ENCODE measurements at regions not wholly inside any gene's neighbourhood (a gene's known extent, or its start where the extent isn't known, plus 50 kb on each side); places are given as distances from the start of the nearest gene placed in this dataset.

DNA sequence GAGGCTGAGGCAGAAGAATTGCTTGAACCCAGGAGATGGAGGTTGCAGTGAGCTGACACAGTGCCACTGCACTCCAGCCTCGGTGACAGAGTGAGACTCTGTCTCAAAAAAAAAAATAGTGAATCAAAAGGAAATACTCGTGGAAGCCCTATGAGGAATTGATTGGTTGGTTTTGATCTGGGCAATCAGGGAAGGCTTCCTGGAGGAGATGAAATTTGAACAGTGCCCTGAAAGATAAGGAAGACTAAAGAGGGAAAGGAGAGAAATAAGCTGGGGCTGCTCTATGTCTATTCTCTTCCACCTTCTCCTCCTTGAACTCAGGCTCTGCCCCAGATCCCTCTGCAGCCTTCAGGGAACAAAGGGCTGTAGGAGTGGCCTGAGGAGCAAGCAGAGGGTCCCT, 54.1 kb downstream of the IRF2BPL start:
- DNase-seq: no peak

DNA sequence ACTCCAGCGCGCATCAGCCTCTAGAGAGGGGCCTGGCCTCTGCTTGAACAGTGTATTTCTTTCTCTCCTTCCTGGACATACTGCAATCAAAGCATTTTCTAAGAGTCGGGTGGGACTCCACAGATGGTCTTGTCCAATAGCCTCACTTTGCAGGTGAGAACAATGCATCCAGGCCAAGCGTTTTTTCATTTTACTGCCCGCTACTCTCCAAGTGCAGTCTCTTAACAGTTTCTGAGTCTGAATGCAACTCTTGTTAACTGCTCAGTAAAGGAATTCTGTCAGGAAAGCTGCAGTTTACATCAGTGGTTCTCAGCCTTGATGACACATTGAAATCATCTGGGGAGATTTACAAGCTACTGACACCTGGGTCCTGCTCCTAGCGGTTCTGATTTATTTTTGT, 57.0 kb downstream of the IRF2BPL start:
- DNase-seq: no peak

DNA sequence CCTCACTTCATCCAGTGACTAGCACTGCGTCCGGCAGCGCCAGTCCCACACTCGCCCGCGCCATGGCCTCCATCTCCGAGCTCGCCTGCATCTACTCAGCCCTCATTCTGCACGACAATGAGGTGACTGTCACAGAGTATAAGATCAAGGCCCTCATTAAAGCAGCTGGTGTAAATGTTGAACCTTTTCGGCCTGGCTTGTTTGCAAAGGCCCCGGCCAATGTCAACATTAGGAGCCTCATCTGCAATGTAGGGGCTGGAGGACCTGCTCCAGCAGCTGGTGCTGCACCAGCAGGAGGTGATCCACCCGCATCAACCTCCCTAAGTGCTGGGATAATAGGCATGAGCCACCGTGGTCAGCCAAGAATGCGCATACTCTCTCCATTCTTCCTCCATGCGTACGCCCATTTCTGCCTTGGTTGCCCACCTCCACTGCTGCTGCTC, 59.9 kb downstream of the IRF2BPL start:
- DNase-seq: no peak

DNA sequence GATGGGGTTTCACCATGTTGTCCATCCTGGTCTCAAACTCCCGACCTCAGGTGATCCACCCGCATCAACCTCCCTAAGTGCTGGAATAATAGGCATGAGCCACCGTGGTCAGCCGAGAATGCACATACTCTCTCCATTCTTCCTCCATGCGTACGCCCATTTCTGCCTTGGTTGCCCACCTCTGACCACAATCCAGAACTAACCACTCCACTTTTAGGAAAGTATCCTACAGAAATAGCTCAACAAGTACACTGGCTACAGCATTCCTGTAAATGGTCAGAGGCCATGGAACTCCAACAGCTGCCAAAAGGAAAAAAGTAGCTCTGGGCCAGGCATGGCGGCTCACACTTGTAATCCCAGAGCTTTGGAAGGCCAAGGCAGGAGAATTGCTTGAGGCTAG, 60.7 kb downstream of the IRF2BPL start:
- no peak for DNase-seq

DNA sequence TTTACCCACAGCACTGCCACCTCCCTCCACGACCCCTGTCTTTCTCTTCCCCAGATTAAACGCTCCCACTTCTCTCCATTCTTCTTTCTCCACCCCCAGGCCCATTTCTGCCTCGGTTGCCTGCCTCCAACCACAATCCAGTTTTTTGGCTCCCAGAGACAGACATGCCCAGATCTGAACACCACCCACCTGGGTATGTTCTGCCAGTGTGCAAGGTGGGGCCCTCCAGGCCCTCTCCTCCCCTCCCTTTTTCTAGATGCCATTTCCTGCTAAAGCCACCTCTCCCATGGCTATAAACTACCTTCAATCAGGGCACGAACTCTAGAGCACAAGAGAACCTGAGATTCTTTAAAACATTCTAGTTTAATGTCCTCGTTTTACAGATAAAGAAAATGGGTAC, 63.3 kb downstream of the IRF2BPL start:
- DNase-seq: no peak

DNA sequence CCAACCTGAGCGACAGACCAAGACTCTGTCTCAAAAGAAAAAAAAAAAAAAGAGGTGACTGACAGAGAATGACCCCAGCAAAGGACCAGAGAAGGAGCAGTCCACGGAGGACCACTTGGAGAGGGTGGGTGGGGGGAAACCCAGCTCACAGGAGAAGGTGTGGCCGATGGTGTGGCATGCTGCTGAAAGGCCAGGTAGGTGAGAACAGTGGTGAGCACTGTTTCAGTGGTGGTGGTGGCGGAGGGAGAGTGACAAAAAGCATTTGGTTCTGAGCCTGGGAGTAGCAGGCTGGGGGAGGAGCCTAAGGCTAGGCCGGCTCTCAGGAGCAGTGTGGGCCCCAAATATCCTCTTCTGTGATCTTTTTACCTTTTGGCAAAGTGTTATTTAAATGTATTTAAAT, 63.8 kb downstream of the IRF2BPL start:
- no peak for DNase-seq

DNA sequence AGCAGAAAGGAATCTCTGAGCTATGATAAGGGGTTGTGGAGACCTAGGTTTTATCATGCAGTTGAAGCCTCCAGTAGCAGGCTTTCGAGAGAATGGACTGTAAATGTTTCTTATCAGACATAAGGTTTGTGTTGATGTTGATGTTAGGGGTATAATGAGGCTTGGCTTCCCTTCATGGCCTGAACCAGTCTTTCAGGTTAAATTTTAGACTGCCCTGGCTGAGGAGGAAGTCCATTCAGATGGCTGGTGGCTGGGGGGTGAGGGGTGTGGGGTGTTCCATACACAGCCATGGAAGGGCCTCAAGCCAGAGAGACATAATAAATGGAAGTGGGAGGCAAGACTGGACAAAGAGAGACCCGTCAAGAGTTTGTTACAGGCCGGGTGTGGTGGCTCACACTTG, 65.1 kb downstream of the IRF2BPL start:
- DNase-seq: no peak

DNA sequence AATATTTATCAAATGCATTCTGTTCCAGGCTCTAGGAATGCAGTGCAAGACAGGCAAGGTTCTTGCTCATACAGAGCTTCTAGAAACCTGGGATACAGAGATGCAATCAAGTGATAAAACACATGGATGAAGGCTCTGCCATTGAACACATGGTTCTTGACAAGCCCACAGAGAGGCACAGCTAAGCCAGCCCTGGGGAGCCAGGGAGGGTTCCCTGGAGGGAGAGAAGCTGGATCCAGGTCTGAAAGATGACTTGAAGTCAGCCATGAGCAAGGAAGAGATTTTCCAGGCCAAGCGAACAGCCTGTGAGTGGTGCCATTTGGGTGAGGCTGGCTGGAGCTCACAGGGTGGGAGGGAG, 66.2 kb downstream of the IRF2BPL start:
- DNase-seq: no peak

DNA sequence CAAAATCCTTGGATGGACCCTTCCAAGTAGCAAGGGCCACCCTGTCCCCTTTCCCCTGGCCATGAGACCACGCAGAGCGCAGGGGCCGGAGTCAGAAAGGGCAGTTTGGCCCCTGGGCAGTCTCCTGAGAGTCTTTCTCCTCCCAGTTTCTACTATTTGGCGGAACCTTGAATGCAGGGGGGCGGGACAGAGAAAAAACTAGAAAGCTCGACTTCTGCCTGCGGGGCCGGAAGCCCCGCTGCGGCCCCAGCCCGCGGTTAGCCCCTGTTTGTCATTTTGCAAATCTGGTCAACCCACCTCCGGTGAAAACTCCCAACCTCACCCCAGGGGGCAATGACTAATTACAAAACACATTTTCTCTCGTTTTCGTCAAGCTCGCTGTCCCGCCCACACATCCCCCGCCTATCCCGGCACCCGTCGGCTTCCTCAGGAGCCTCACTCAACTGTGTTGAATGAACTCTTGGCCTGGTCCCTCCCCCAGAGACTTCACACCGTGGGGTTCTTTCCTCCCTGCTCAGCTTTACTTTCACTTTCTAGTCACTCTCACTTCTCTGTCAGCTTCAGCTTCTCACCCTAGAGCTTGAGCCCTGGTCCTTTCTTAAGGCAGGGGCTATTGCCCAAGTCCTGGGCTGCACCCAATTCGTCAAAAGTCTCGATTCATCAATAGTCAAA, 66.7 kb downstream of the IRF2BPL start:
- no peak for DNase-seq

DNA sequence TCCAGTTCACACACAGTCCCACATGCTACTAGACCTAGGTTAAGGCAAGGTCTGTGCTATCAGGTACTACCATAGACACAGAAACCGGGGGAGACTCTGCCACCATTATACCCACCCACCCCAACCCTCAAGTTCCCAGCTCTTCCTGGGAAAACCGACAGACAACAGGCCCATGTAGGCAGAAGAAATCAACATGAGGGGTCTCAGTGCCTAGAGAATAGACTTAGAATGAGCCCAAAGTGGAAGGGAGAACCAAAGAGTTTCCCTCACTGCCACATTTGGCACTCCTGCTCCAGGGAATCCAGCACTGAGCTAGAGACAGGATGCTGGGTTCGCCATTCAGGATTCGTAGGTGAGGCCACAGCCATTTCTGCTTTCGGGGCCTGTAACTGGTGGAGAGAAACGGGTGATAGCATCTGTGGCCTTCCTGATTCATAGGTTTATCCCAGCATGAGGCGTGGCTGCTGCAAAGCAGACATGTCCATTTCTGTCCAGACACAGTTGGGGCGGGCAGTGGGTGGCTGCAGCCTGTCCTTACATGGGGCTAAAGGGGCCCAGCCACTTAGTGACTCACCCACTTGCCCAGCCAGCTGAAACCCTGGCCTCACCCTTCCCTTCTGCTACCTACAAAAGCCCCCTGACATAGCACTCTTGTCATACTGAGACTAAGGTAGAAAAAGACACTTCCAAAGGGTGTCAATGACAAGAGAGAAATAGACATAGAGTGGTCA, 69.4 kb downstream of the IRF2BPL start:
- DNase-seq: no peak

DNA sequence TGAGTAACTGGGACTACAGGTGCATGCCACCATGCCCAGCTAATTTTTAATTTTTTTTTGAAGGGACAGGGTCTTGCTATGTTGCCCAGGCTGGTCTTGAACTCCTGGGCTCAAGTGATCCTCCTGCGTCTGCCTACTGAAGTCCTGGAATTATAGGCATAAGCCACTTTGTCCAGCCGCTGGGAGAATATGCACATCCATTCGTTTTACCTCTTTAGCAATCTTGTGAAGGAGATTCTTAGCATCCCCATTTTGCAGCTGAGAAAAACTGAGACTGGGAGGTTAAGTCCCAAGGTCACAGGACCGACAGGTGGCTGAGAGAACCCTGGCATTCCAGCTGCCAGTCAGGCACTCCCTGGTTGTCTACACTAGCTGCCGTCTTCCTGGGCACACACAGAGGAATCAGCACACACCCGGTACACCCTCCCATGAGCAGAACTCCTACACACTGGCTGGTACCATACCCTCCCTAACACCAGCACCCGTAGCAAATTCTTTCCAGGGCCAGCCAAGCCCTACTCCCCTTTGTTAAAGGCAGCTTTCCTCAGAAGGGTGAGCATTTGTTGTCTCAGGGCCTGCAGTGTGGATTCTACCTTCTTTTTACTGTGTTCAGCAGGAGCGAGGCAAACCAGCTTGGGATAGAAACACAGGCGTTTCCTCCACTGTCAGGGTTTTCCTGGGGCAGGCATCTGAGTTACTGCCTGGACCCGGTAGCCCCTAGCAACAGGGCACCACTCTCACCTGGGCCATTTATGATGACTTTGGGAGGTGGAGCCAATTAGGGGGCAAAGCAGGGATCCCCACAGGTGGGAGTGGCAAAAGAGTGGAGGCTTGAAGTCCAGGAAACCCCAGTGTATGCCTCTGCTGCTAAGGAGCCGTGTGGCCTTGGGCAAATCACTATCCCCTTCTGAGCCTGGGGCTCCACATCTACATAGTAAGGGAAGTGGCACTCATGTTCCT, 70.2 kb downstream of the IRF2BPL start:
- no peak for DNase-seq

DNA sequence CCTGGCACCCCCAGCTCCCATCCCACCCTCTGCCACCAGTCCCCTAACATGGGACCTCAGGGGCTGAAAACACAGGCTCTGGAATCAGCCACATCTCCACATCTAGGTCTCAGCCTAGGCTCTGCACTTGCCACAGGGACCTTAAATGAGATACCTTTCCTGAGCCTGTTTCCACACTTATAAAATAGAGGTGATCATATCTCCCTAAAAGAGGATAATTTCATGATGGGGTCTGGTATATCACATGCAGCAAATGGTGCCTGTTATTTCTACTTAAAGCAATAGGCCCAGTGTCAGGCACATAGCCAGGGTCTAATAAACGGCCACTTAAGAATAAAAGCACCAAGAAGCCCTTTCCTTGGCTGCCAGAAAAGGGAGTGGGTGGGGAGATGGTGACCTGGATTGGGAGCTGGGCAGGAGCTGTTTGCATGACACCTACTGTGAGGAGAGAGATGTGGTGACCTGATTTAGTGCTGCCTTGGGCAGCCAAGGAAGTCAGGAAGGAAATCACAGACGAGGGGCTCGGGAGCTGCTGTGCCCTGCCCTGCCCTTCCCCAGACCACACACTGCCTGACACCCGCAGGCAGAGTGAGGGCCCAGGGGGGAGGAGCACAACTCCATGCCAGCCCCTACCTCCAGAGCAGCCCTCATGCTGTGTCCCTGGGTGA, 71.2 kb downstream of the IRF2BPL start:
- peak; percentile 6 for DNase-seq

DNA sequence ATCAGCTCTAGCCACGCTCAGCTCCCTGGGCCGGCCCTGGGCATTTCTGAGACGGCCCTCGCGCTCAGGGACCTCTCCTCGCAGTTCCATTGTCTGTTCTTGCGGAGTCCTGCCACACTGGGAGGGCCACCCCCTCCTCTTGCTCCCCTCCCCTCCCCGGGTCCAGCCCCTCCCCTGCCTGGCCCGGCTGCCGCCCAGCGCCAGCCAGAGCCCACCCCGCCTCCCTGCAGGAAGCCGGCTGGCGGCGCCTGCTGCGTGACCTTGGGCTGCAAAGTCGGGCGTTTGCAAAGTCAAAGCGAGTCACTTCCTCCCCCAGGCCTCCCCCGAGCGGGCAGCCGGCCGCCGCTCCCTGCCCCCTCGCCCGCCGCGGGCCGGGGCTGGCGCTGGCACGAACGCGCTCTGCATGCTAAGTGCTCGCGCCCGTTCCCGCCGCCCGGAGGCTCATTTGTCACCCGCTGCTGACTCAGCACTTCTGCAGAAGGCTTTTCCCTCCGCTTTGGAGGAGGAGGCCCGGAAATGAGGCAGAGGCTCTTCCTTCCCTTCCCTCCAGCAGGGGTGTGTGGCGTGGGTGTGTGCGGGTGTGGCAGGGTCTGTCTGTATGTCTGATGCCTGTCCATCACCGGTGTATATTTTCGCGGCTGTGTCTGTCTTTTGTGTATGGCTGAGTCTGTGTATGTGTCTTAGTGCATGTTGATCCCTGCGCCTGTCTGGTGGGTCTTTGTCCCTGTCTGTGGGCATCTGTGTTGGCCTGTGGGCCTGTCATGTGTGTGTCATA, 72.0 kb downstream of the IRF2BPL start:
- peak; percentile 95 for DNase-seq

DNA sequence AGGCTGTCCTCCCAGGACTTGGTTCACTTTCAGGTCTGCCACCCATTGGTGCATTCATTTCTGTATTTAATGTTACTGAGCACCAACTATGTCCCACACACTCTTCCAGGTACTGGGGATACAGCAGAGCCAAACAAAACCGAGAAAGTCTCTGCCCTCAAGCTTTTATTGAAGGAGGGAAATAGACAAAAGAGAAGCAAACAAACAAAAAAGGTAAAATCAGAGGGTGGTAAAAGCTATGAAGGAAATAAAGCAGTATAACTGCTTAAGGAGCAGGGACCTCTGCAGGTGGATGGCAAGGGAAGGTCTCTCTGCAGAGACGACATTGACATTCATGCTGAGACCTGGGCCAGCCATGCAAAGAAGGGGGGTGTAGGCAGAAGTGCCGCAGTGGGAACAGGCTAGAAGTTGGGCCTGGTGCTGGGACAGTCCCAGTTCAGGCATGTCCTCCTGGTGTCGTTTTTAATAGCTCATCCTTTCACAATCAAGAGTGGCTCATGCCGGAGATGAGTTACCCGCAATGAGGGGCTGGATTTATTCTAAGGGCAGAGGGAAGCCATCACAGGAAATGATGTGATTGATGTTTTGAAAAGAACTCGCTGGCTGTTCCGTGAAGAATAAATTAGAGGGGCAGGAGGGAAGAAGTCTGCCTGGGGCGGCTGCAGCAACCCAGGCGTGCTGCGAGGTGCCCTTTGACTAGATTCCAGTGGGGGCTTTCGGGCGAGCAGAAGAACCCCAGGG, 72.8 kb downstream of the IRF2BPL start:
- DNase-seq: no peak

DNA sequence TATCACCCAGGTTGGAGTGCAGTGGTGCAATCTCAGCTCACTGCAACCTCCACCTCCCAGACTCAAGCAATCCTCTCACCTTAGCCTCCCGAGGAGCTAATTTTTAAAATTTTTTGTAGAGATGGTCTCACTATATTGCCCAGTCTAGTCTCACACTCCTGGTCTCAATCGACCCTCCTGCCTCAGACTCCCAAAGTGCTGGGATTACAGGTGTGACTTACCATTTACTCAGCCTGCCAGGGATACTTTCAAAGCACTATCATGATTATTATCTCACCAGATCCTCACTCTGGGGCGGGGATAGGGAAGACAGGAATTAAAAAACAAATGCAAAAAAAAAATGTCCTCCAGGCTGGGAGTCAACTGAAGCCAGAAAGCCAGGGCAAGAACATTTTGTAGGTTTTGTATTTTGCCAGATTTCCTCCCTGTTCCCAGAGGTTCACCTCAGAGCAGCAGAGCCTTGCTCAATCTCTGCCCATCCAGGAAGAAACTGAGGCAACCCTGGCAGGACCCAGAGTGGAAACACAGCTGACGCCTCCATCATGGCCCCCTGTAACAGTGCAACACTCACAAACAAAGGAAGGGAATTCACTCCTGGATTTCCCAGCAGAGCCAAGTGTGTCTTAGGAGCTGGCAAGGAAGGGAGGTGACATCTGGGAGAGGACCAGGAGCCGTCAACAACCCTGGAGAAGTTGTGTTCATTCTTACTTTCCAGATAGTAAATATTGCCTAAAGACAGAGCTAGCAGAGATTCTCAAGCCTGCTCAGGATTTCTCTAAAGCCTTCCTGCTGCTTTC, 73.9 kb downstream of the IRF2BPL start:
- DNase-seq: no peak

DNA sequence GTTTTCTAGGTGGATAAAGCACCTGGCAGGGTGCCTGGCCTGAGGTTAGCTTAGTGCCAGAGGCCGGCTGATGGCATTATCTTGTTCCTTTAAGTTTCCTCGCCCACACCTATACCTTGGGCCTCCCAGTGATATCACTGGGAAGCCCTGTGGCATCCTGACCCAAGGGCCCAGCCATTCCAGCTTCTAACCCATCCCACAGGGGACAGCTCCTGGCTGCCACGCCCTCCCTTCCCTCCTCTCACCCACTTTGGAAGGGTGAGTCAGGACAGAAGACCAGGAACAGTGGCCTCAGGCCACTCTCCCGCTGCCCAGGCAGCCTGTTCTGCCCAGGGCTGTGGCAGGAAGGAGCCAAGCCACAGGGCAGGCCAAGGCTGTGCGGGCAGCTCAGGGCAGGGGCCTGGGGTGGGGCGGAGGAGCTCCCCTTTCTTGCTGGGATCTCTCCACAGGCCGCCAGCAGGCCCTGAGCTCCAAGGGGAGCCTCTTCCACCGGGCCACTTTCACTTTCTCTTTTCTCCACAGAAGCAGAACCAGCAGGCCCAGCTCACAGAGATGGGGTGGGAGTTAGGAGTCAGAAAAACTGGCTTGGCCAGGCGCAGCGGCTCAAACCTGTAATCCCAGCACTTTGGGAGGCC, 75.1 kb downstream of the IRF2BPL start:
- DNase-seq: no peak

DNA sequence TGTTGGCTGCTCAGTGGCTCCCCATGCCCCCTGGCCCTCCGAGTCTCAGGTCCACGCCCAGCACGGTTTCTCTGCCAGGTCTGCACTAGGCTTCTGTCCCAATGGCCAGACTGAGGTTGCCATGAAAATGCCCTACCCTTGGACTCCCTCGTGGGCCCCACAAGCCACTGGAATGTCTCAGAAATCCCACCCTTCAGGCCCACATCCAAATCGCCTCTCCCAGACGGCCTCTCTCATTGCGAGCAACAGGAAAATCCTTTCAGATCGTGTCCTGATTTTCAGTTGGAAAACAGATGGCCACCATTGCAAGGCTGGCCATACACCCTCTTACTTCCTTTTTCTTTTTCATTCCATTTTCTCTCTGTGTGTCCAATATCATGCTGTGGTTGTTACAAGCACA, 77.3 kb downstream of the IRF2BPL start:
- no peak for DNase-seq

DNA sequence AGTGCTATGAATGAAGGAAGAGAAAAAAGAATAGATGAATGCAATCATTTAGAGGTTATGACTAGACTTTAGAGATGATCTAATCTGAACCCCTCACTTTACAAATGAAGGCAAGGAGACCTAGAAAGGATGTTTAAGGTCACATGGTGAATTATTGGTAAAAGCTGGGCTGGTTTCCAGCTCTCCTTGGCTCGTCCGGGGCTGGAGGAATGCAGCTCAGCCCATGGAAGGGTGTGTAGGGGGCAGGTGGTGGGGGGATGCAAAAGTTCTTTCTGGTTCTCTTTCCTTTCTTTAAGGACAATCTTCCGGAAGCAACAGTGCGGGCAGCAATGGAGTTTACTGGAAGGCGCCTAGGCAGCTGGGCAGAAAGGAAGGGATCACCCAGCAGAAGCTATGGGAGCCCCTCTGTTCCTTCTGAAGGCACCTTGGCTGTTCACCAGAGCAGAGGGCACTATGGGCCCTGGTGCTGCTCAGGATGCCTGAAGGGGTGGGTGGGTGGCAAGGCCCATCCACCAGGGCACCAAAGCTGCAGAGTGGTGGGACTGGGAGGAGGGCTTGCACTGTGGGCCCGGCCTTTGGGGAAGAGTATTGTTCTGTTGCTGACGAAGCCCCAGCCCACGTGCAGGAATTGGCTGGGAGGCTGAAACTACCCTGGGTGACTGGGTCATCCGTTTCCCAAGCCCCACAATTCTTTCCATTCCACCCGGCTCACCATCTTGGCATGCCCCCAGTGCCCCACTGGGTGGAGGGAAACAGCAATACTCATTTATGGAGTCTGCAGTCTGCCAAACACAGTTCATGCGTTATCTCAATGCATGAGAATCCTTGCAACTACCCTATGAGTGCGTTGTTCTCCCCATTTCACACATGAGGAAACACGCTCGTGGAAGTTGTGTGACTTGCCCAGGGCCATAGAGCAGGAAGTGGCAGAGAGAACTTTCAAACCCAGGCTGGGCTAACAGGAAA, 78.2 kb downstream of the IRF2BPL start:
- no peak for DNase-seq

DNA sequence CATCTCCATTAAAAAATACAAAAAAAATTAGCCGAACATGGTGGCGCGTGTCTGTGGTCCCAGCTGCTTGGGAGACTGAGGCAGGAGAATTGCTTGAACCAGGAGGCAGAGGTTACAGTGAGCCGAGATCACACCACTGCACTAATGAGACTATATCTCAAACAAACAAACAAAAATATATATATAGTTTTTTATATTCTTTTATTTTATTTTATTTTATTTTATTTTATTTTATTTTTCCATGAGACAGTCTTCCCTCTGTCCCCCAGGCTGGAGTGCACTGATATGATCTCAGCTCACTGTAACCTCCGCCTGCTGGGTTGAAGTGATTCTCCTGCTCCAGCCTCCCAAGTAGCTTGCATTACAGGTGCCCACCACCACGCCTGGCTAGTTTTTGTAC, 79.5 kb downstream of the IRF2BPL start:
- DNase-seq: no peak

Measured in NCI-H1105 (cell line).